GM12878 (cell line): ENCODE measurements at regions not wholly inside any gene's neighbourhood (a gene's known extent, or its start where the extent isn't known, plus 50 kb on each side); places are given as distances from the start of the nearest gene placed in this dataset.

Experiments
- ATAC-seq: fragments of 200-7000 bp; cut with Tn5 transposase; 3 replicates; pipeline ENCODE4 v1.9.1; 2020; ENCODE audit warnings: mild to moderate bottlenecking, moderate library complexity
- BruUV-seq: library from RNA; stranded (reverse); fragments of 400-500 nt; replicated peaks from 2 replicates; lab custom pipeline; 2021; lab: Mats Ljungman, UMichigan
- CTCF ChIA-PET: fragments of 300-600 bp; sonication (Branson Sonifier 250); formaldehyde crosslinking; extraction: SDS; loops from one replicate; lab custom pipeline; 2021; ENCODE audit warnings: inconsistent platforms; lab: Yijun Ruan, JAX
- POLR2A ChIA-PET: fragments of 350-600 bp; formaldehyde crosslinking; extraction: SDS; loops from one replicate; lab custom pipeline; 2021; ENCODE audit warnings: inconsistent platforms; lab: Charles Lee
- RAD21 ChIA-PET: fragments of 300-600 bp; sonication (Branson Sonifier 250); formaldehyde crosslinking; loops from one replicate; lab custom pipeline; 2023; ENCODE audit warnings: antibody characterized with exemption; ENCODE audit not compliant: unreplicated experiment; lab: Charles Lee
- SMC1A ChIA-PET: fragments of 300-600 bp; sonication (Branson Sonifier 250); formaldehyde crosslinking; loops from one replicate; lab custom pipeline; 2023; ENCODE audit not compliant: unreplicated experiment, uncharacterized antibody; lab: Charles Lee
- DNase-seq: peaks from one replicate; pipeline ENCODE4 v3.0.0-alpha.2; 2011; ENCODE audit warnings: low read depth, low spot score
- FAIRE-seq: peaks from 3 replicates; lab custom pipeline; 2011; peaks lifted over from hg19 to GRCh38; lab: Jason Lieb, UNC
- H2AFZ ChIP-seq: 2 replicates; pipeline ENCODE4 v1.6.0; 2011; ENCODE audit warnings: low read depth, low read length, control low read depth; ENCODE audit not compliant: control insufficient read depth
- H3K27ac ChIP-seq: 2 replicates; pipeline ENCODE4 v1.5.1; 2011; ENCODE audit warnings: control low read depth; ENCODE audit not compliant: control insufficient read depth, insufficient read depth
- H3K27me3 ChIP-seq, 2 experiments: replicated peaks in 1 of 2; 2 replicates each; pipeline versions ENCODE4 v1.6.0 to v1.6.1; 2011; ENCODE audit warnings: low read length in 1 of 2; ENCODE audit not compliant: control insufficient read depth in 2 of 2, insufficient read depth in 2 of 2
- H3K36me3 ChIP-seq, 2 experiments: 2 replicates each; pipeline ENCODE4 v1.5.1; 2011; ENCODE audit warnings: low read length in 1 of 2; ENCODE audit not compliant: control insufficient read depth in 2 of 2, insufficient read depth in 2 of 2
- H3K4me1 ChIP-seq: 2 replicates; pipeline ENCODE4 v1.6.1; 2011; ENCODE audit warnings: mild to moderate bottlenecking, low read length, moderate library complexity, mixed read lengths; ENCODE audit not compliant: control insufficient read depth, insufficient read depth
- H3K4me2 ChIP-seq: 2 replicates; pipeline ENCODE4 v1.6.0; 2011; ENCODE audit warnings: control low read depth; ENCODE audit not compliant: control insufficient read depth, insufficient read depth
- H3K4me3 ChIP-seq: fragments of 200-600 bp; sonication (generic); 2 replicates; pipeline ENCODE4 v1.5.1; 2016
- H3K79me2 ChIP-seq: 2 replicates; pipeline ENCODE4 v1.6.0; 2011; ENCODE audit warnings: low read length; ENCODE audit not compliant: control insufficient read depth, insufficient read depth
- H3K9ac ChIP-seq: 2 replicates; pipeline ENCODE4 v1.8.0; 2011; ENCODE audit warnings: low read length, control low read depth, mixed read lengths; ENCODE audit not compliant: control insufficient read depth, insufficient read depth
- H3K9me3 ChIP-seq: replicated peaks from 3 replicates; pipeline ENCODE4 v1.5.1; 2011; ENCODE audit warnings: mild to moderate bottlenecking, low read length; ENCODE audit not compliant: control insufficient read depth, insufficient read depth
- H4K20me1 ChIP-seq: 2 replicates; pipeline ENCODE4 v1.6.0; 2011; ENCODE audit not compliant: control insufficient read depth, insufficient read depth
- BCL11A ChIP-seq: IDR thresholded peaks from 2 replicates; pipeline ENCODE4 v1.6.1; 2011; ENCODE audit warnings: low read depth, low read length
- CBX5 ChIP-seq: sonication (generic); IDR thresholded peaks from 2 replicates; pipeline ENCODE4 v1.6.1; 2016; ENCODE audit warnings: low read depth, moderate library complexity, mild to moderate bottlenecking, inconsistent platforms
- IKZF2 ChIP-seq, 2 experiments: fragments of 450-650 bp; IDR thresholded peaks; 2 replicates each; pipeline ENCODE4 v1.6.1; 2017; ENCODE audit warnings: mild to moderate bottlenecking in 2 of 2, moderate library complexity in 2 of 2
- MEF2A ChIP-seq: IDR thresholded peaks from 2 replicates; pipeline ENCODE4 v1.6.1; 2011; ENCODE audit warnings: low read depth, mild to moderate bottlenecking, low read length, moderate library complexity; ENCODE audit not compliant: insufficient read depth
- MTA3 ChIP-seq: IDR thresholded peaks from 2 replicates; pipeline ENCODE4 v1.6.1; 2012; ENCODE audit warnings: low read length, inconsistent platforms, borderline replicate concordance
- ZSCAN29 ChIP-seq: fragments of 450-650 bp; IDR thresholded peaks from 2 replicates; pipeline ENCODE4 v1.6.1; 2017; ENCODE audit warnings: mild to moderate bottlenecking, moderate library complexity
- ZZZ3 ChIP-seq: IDR thresholded peaks from 2 replicates; pipeline ENCODE4 v1.6.1; 2011; ENCODE audit warnings: low read depth; ENCODE audit not compliant: control insufficient read depth, insufficient read length
- WGBS: methylation state at CpG from one replicate; pipeline ENCODE4 v1.1.6; 2016; ENCODE audit warnings: low lambda C conversion rate; ENCODE audit not compliant: insufficient replicate concordance, insufficient coverage; ENCODE audit errors: missing lambda C conversion rate; 5-methylcytosine and 5-hydroxymethylcytosine counted together
- in situ Hi-C: fragments of 300-500 bp; cut with MboI; formaldehyde crosslinking; loops from 9 replicates; pipeline ENCODE4 v1.14.3; 2018; ENCODE audit warnings: mixed read lengths
- intact Hi-C: fragments of 100-400 bp; cut with micrococcal nuclease; formaldehyde crosslinking; loops from one replicate; pipeline ENCODE4 v1.14.2; 2022; ENCODE audit not compliant: unreplicated experiment
- TF ChIP-seq, protein P1 (sequence below): fragments of 450-650 bp; IDR thresholded peaks from 2 replicates; pipeline ENCODE4 v1.6.1; 2018; ENCODE audit warnings: borderline replicate concordance, mild to moderate bottlenecking; ENCODE audit not compliant: partially characterized antibody
- TF ChIP-seq, protein P2 (sequence below): fragments of 450-650 bp; IDR thresholded peaks from 2 replicates; pipeline ENCODE4 v1.6.1; 2017; ENCODE audit warnings: mild to moderate bottlenecking, low read depth, inconsistent platforms; ENCODE audit not compliant: poor library complexity, severe bottlenecking
- TF ChIP-seq, protein P3 (sequence below): fragments of 450-650 bp; IDR thresholded peaks from 2 replicates; pipeline ENCODE4 v1.6.1; 2016; ENCODE audit warnings: mild to moderate bottlenecking, moderate library complexity, borderline replicate concordance
- TF ChIP-seq, protein P4 (sequence below): fragments of 450-650 bp; formaldehyde crosslinking; IDR thresholded peaks from 2 replicates; pipeline ENCODE4 v1.4.0; 2022; ENCODE audit warnings: mild to moderate bottlenecking, moderate library complexity

DNA sequence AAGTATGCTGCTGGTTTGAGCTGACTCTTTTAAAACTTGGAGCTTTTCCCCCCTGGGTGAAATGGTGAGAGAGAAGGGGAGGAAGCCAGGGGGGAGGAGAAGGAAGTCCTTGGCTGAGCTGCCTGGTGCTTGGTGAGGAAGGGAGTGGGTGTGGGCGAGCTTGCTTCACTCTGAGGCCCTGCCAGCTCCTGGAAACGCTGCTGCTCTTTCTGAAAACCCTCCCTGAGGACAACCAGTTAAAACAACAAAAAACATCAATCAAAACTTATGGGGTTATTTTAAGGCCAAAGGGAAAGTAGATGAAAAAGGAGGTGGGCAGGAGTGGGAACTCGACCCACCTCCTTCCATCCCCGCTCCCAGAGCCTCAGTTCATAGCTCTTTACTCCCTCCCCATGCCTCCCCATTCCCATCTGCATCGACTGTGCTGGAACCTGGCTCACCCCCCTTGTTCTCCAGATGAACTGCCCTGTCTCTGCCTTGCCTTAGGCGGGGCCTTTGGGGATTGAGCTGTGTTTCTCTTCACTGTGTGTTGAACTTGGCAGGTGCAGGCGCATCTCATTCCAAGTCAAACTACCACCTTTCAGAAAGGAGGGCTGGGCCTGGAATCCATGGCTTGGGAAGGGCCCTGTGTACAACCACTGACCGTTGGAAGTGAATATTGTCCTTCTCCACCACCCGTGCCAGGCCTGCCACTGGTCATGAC is 166.1 kb downstream of the ZNF621 start:
- Histone ChIP-seq H3K9ac (no peak overlapping the region), H3K4me3 (no peak overlapping the region), H3K27ac (no peak overlapping the region), H3K4me1 (no peaks in the 10 kb centered on the region), H3K27me3 (peaks cover 0 to 9% of the 10 kb centered on the region in 2 experiments; a peak in 2 of 4 replicates), H3K36me3 (no peaks in the 10 kb centered on the region), H3K9me3 (no peaks in the 10 kb centered on the region), H3K4me2 (no peak overlapping the region), H3K79me2 (no peaks in the 10 kb centered on the region), H4K20me1 (no peaks in the 10 kb centered on the region), H2AFZ (no peak overlapping the region)
- ChIA-PET SMC1A (no interaction called here), CTCF (no interaction called here), POLR2A (no interaction called here), RAD21 (no interaction called here)
- FAIRE-seq: no peak
- no TSS peak for BruUV-seq
- in situ Hi-C loops (no loop called here), intact Hi-C loops (no loop called here)
- DNase-seq: no peak
- 8% methylated on average over 9 of the region's 9 CpGs for WGBS
- no peak for ATAC-seq
- TF ChIP-seq MEF2A: no peak
- no peak for TF ChIP-seq MTA3
- TF ChIP-seq, protein P1, sequence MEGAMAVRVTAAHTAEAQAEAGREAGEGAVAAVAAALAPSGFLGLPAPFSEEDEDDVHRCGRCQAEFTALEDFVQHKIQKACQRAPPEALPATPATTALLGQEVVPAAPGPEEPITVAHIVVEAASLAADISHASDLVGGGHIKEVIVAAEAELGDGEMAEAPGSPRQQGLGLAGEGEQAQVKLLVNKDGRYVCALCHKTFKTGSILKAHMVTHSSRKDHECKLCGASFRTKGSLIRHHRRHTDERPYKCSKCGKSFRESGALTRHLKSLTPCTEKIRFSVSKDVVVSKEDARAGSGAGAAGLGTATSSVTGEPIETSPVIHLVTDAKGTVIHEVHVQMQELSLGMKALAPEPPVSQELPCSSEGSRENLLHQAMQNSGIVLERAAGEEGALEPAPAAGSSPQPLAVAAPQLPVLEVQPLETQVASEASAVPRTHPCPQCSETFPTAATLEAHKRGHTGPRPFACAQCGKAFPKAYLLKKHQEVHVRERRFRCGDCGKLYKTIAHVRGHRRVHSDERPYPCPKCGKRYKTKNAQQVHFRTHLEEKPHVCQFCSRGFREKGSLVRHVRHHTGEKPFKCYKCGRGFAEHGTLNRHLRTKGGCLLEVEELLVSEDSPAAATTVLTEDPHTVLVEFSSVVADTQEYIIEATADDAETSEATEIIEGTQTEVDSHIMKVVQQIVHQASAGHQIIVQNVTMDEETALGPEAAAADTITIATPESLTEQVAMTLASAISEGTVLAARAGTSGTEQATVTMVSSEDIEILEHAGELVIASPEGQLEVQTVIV: no peak
- no peak for TF ChIP-seq BCL11A
- TF ChIP-seq, protein P2, sequence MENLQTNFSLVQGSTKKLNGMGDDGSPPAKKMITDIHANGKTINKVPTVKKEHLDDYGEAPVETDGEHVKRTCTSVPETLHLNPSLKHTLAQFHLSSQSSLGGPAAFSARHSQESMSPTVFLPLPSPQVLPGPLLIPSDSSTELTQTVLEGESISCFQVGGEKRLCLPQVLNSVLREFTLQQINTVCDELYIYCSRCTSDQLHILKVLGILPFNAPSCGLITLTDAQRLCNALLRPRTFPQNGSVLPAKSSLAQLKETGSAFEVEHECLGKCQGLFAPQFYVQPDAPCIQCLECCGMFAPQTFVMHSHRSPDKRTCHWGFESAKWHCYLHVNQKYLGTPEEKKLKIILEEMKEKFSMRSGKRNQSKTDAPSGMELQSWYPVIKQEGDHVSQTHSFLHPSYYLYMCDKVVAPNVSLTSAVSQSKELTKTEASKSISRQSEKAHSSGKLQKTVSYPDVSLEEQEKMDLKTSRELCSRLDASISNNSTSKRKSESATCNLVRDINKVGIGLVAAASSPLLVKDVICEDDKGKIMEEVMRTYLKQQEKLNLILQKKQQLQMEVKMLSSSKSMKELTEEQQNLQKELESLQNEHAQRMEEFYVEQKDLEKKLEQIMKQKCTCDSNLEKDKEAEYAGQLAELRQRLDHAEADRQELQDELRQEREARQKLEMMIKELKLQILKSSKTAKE: no peak
- TF ChIP-seq IKZF2 (IDR thresholded peaks at IDR 0.05): no peak
- TF ChIP-seq, protein P3, sequence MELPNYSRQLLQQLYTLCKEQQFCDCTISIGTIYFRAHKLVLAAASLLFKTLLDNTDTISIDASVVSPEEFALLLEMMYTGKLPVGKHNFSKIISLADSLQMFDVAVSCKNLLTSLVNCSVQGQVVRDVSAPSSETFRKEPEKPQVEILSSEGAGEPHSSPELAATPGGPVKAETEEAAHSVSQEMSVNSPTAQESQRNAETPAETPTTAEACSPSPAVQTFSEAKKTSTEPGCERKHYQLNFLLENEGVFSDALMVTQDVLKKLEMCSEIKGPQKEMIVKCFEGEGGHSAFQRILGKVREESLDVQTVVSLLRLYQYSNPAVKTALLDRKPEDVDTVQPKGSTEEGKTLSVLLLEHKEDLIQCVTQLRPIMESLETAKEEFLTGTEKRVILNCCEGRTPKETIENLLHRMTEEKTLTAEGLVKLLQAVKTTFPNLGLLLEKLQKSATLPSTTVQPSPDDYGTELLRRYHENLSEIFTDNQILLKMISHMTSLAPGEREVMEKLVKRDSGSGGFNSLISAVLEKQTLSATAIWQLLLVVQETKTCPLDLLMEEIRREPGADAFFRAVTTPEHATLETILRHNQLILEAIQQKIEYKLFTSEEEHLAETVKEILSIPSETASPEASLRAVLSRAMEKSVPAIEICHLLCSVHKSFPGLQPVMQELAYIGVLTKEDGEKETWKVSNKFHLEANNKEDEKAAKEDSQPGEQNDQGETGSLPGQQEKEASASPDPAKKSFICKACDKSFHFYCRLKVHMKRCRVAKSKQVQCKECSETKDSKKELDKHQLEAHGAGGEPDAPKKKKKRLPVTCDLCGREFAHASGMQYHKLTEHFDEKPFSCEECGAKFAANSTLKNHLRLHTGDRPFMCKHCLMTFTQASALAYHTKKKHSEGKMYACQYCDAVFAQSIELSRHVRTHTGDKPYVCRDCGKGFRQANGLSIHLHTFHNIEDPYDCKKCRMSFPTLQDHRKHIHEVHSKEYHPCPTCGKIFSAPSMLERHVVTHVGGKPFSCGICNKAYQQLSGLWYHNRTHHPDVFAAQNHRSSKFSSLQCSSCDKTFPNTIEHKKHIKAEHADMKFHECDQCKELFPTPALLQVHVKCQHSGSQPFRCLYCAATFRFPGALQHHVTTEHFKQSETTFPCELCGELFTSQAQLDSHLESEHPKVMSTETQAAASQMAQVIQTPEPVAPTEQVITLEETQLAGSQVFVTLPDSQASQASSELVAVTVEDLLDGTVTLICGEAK: no peak
- no peak for TF ChIP-seq ZZZ3
- TF ChIP-seq, protein P4, sequence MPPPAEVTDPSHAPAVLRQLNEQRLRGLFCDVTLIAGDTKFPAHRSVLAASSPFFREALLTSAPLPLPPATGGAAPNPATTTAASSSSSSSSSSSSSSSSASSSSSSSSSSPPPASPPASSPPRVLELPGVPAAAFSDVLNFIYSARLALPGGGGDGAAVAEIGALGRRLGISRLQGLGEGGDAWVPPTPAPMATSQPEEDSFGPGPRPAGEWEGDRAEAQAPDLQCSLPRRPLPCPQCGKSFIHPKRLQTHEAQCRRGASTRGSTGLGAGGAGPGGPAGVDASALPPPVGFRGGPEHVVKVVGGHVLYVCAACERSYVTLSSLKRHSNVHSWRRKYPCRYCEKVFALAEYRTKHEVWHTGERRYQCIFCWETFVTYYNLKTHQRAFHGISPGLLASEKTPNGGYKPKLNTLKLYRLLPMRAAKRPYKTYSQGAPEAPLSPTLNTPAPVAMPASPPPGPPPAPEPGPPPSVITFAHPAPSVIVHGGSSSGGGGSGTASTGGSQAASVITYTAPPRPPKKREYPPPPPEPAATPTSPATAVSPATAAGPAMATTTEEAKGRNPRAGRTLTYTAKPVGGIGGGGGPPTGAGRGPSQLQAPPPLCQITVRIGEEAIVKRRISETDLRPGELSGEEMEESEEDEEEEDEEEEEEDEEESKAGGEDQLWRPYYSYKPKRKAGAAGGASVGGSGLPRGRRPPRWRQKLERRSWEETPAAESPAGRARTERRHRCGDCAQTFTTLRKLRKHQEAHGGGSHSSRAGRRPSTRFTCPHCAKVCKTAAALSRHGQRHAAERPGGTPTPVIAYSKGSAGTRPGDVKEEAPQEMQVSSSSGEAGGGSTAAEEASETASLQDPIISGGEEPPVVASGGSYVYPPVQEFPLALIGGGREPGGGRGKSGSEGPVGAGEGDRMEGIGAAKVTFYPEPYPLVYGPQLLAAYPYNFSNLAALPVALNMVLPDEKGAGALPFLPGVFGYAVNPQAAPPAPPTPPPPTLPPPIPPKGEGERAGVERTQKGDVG (CRISPR knock-in tag): no peak
- TF ChIP-seq ZSCAN29: no peak
- no peak for TF ChIP-seq CBX5
